ENCODE measurements at regions not wholly inside any gene's neighbourhood (a gene's known extent, or its start where the extent isn't known, plus 50 kb on each side); places are given as distances from the start of the nearest gene placed in this dataset.

DNA sequence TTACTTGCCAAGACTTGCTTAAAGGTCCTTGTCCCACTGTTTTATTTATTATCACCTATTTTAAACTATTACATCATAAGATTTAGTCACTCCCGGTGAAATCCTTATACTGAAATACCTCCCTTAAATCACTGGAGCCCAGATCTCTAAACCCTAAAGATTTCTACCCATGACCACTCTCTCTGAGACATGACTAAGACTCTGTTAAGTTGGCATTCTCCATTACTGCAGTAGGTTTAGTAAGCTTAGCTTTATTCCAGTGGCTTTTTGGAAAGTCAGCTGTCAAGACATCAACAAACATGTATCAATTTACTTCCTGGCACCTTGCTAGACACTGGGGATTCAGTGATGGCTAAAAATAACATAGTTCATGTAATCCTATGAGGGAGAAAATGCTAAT, 874.2 kb downstream of the KCNMA1 start:
- no peak for DNase-seq (ENCODE audit: low spot score)
- TF ChIP-seq, protein P1, sequence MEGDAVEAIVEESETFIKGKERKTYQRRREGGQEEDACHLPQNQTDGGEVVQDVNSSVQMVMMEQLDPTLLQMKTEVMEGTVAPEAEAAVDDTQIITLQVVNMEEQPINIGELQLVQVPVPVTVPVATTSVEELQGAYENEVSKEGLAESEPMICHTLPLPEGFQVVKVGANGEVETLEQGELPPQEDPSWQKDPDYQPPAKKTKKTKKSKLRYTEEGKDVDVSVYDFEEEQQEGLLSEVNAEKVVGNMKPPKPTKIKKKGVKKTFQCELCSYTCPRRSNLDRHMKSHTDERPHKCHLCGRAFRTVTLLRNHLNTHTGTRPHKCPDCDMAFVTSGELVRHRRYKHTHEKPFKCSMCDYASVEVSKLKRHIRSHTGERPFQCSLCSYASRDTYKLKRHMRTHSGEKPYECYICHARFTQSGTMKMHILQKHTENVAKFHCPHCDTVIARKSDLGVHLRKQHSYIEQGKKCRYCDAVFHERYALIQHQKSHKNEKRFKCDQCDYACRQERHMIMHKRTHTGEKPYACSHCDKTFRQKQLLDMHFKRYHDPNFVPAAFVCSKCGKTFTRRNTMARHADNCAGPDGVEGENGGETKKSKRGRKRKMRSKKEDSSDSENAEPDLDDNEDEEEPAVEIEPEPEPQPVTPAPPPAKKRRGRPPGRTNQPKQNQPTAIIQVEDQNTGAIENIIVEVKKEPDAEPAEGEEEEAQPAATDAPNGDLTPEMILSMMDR (IDR thresholded peaks at IDR 0.05; ENCODE audit: extremely low read depth, missing control alignments) = no peak

DNA sequence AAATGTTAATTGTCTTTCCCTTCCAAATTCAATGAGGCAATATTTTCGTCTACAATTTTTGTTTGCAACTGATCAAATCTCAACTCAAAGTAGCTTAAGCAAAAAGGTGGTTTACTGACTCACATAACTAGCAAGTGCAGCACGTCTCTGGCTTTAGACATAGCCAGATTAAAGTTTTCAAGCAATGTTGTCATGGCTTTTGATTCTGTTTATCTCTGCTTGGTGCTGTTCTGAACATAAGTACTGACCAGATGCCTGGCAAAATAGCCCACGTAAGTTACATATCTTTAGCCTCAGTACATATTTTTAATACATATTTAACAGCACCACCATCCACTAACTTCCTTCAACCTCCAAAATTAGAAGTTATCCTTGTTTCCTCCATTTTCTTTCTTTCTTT, 877.9 kb downstream of the KCNMA1 start:
- TF ChIP-seq, protein P1 (IDR thresholded peaks at IDR 0.05; ENCODE audit: extremely low read depth, missing control alignments) = no peak
- no peak for DNase-seq (ENCODE audit: low spot score)

DNA sequence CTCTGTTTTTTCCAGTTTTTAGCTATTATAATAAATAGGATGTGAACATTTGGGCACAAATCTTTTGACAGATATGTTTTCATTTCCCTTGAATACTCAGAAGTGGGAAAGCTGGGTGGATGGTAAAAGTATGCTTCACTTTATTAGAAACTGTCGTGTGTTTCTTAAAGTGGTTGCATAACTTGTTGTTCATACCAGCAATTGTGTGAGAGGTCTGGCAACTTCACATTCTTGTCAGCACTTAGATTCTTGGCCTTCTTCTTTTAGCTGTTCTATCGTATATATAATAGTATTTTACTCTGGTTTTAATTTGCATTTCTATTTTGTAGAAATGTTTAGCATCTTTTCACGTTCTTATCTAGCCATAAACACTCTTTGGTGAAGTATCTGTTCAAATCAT, 894.4 kb downstream of the KCNMA1 start:
- DNase-seq (ENCODE audit: low spot score) = no peak
- TF ChIP-seq, protein P1 (IDR thresholded peaks at IDR 0.05; ENCODE audit: extremely low read depth, missing control alignments) = no peak

DNA sequence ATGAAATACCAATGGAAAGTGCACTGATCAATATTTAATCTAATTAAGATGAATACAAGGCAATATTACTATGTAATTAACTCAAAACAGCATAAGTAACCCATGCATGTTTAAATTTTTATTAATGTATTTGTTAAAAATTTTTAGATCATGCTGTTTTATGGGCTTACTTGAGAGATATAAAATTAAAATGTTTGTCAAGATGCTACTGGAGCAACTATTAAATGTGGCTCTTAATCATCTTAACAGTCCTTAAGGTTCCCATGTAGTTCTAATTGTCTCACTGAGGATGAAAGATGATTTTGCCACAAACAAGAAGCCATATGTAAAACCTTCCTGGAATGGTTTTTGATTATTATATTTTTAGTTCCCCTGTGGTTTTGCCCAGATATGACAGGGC, 897.1 kb downstream of the KCNMA1 start:
- TF ChIP-seq, protein P1 (IDR thresholded peaks at IDR 0.05; ENCODE audit: extremely low read depth, missing control alignments) = no peak

DNA sequence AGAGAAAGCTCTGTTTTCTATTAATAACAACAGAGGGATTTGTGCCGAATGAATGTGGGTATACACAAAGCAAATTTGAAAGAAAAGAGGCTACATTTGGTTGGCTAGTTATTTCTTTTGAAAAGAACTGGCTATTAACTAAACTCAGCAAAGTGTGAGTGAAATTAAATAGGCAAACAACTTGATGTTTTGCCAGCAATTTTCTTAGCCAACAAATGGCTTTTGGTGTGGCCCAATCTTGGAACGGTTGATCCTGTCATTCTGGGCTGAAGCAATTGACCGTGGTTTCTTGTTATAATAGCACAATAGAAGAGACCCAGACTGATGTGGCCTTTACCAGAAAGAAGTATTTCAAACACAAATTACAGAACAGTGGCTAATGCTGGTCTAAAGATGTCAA, 898.6 kb downstream of the KCNMA1 start:
- DNase-seq (ENCODE audit: low spot score) = no peak

More for the DNA sequence above, 897.1 kb downstream of the KCNMA1 start:
- DNase-seq (ENCODE audit: low spot score) = no peak

DNA sequence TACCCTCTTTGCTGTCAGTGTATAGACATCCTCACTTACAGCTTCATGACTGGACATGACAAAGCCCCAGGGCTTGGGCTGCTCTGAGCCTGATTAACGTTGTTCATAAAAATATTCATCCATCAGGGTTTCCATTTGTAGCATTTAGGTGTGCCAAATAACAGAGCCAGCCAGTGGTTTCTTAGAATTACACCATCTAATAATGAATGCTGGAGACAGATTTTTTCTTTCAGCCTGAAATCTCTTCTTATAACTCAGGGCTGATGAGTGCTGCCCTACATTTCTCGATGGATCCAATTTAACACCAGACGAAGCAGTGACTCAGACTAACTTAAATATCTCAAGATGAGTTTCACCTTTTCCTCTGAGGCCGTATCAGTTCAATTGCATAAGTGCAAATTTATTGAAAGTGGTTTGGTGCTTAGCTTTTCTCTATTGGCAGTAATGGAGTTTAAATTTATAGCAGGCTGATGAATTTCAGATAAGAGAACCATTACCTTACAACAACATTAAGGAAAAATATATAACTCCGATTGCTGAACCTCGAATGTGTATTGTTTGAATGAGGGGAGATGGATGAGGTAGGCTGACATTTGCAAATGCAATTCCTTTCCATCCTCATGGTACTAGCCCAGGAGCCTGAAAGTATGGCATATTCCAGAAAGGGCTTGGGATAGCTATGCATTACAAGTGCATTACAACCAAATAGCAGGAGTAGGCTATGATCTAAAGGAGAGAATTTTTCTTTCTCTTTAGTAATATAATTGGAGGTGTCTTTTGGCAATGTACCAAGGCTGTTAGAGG, 900.6 kb downstream of the KCNMA1 start:
- TF ChIP-seq, protein P1 (IDR thresholded peaks at IDR 0.05; ENCODE audit: extremely low read depth, missing control alignments) = no peak
- DNase-seq (ENCODE audit: low spot score) = no peak

More for the DNA sequence above, 898.6 kb downstream of the KCNMA1 start:
- TF ChIP-seq, protein P1 (IDR thresholded peaks at IDR 0.05; ENCODE audit: extremely low read depth, missing control alignments) = no peak

DNA sequence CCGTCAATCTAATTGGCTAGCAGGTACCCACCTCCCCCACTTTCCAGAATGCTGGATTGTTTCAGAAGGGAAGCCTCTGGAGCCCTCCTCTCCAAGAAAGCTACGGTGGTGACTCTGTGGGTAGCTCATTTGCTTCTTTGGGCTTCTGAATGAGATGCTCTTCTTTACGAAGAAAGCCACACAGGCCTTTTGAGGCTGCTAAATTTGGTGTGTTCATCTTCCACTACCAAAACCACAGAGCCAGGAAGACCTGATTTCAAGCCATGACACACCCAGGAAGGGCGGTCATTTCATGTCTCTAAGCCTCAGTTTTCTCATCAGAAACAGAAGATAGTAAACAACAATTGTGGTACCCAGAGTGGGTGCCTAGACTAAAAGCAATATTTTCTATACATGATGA, 901.2 kb downstream of the KCNMA1 start:
- DNase-seq (ENCODE audit: low spot score) = no peak
- TF ChIP-seq, protein P1 (IDR thresholded peaks at IDR 0.05; ENCODE audit: extremely low read depth, missing control alignments) = no peak

Data from GM20000 (cell line).